ENCODE measurements at regions not wholly inside any gene's neighbourhood (a gene's known extent, or its start where the extent isn't known, plus 50 kb on each side); places are given as distances from the start of the nearest gene placed in this dataset.
"Not testable (repeated sequence)": the region's sequence is repeated elsewhere in the genome, so short reads cannot be mapped to it uniquely, and the experiment has no call there.

DNA sequence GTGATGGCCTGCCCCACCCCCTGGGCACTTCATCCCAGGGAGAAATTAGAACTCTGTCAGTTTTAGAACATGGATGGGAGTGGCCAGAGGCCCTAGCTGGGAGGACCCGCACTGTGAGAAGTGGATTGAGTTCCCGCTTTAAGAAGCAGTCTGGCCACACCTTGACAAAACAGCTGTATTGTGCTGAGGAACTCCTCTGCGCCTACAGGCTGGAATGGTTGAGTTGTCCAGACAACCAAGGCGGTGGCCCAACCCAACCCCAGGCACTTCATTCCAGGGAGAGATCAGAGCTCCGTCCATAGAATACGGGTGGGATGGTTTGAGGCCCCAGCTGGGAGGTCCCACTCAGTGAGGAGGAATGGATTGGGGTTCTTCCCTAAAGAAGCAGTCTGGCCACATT is 196.0 kb downstream of the TMEM26 start:
- DNase-seq (ENCODE audit: low read depth in 2 of 2) = no peak
- H3K9ac ChIP-seq (ENCODE audit: insufficient read depth, low read length) = no peak overlapping the region
- TF ChIP-seq CTCF (conservative IDR thresholded peaks at IDR 0.05 in 1 of 2, IDR thresholded peaks at IDR 0.05 in 1 of 2; ENCODE audit: low read depth in 1 of 2, low read length in 2 of 2) = no peak
- no peak for TF ChIP-seq EZH2 (IDR thresholded peaks at IDR 0.05; ENCODE audit: low read length, missing control alignments)

GRCh38 chr10:61252326-61252725 is 200.9 kb downstream of the TMEM26 start:
- not testable (repeated sequence) for H3K79me2 ChIP-seq (ENCODE audit: control insufficient read depth, insufficient read depth, low read length); H3K4me3 ChIP-seq (replicated peaks in 1 of 4; ENCODE audit: control extremely low read depth in 1 of 4, insufficient read depth in 1 of 4, low read depth in 3 of 4, low read length in 4 of 4); H4K20me1 ChIP-seq (ENCODE audit: control insufficient read depth, extremely low read depth, insufficient read depth, low read length); H3K27ac ChIP-seq (ENCODE audit: insufficient read depth, low read length); H3K27me3 ChIP-seq (ENCODE audit: control insufficient read depth, insufficient read depth, low read length); H3K36me3 ChIP-seq (ENCODE audit: control insufficient read depth, insufficient read depth, low read length); H3K4me2 ChIP-seq (ENCODE audit: extremely low read depth, insufficient read depth, low read length); H3K9ac ChIP-seq (ENCODE audit: insufficient read depth, low read length); H3K4me1 ChIP-seq (ENCODE audit: control insufficient read depth, extremely low read depth, insufficient read depth, low read length); H2AFZ ChIP-seq (ENCODE audit: low read length); H3K9me3 ChIP-seq (ENCODE audit: control insufficient read depth, insufficient read depth, low read depth, low read length)
- peak in 1 of 2 donors; percentile 34 for DNase-seq (ENCODE audit: low read depth in 2 of 2)

More for the DNA sequence above, 196.0 kb downstream of the TMEM26 start:
- H3K79me2 ChIP-seq (ENCODE audit: control insufficient read depth, insufficient read depth, low read length) = no peaks in the 10 kb centered on the region
- H3K4me2 ChIP-seq (ENCODE audit: extremely low read depth, insufficient read depth, low read length) = no peak overlapping the region
- H3K4me3 ChIP-seq (replicated peaks in 1 of 4; ENCODE audit: control extremely low read depth in 1 of 4, insufficient read depth in 1 of 4, low read depth in 3 of 4, low read length in 4 of 4) = no peak overlapping the region
- H3K4me1 ChIP-seq (ENCODE audit: control insufficient read depth, extremely low read depth, insufficient read depth, low read length) = no peaks in the 10 kb centered on the region
- H2AFZ ChIP-seq (ENCODE audit: low read length) = no peak overlapping the region
- H3K27ac ChIP-seq (ENCODE audit: insufficient read depth, low read length) = no peak overlapping the region
- H3K36me3 ChIP-seq (ENCODE audit: control insufficient read depth, insufficient read depth, low read length) = no peaks in the 10 kb centered on the region
- no peaks in the 10 kb centered on the region for H4K20me1 ChIP-seq (ENCODE audit: control insufficient read depth, extremely low read depth, insufficient read depth, low read length)
- H3K27me3 ChIP-seq (ENCODE audit: control insufficient read depth, insufficient read depth, low read length) = no peaks in the 10 kb centered on the region
- H3K9me3 ChIP-seq (ENCODE audit: control insufficient read depth, insufficient read depth, low read depth, low read length) = no peaks in the 10 kb centered on the region

GRCh38 chr10:61251089-61251488 is 202.1 kb downstream of the TMEM26 start:
- Histone ChIP-seq H3K9ac (ENCODE audit: insufficient read depth, low read length) (no peak overlapping the region), H3K4me2 (ENCODE audit: extremely low read depth, insufficient read depth, low read length) (no peak overlapping the region), H3K27me3 (ENCODE audit: control insufficient read depth, insufficient read depth, low read length) (no peaks in the 10 kb centered on the region), H3K4me3 (replicated peaks in 1 of 4; ENCODE audit: control extremely low read depth in 1 of 4, insufficient read depth in 1 of 4, low read depth in 3 of 4, low read length in 4 of 4) (no peak overlapping the region), H3K4me1 (ENCODE audit: control insufficient read depth, extremely low read depth, insufficient read depth, low read length) (no peaks in the 10 kb centered on the region), H3K27ac (ENCODE audit: insufficient read depth, low read length) (no peak overlapping the region), H4K20me1 (ENCODE audit: control insufficient read depth, extremely low read depth, insufficient read depth, low read length) (no peaks in the 10 kb centered on the region), H3K79me2 (ENCODE audit: control insufficient read depth, insufficient read depth, low read length) (no peaks in the 10 kb centered on the region), H3K9me3 (ENCODE audit: control insufficient read depth, insufficient read depth, low read depth, low read length) (no peaks in the 10 kb centered on the region), H3K36me3 (ENCODE audit: control insufficient read depth, insufficient read depth, low read length) (no peaks in the 10 kb centered on the region), H2AFZ (ENCODE audit: low read length) (no peak overlapping the region)
- TF ChIP-seq CTCF (conservative IDR thresholded peaks at IDR 0.05 in 1 of 2, IDR thresholded peaks at IDR 0.05 in 1 of 2; ENCODE audit: low read depth in 1 of 2, low read length in 2 of 2) (no peak), EZH2 (IDR thresholded peaks at IDR 0.05; ENCODE audit: low read length, missing control alignments) (no peak)
- DNase-seq (ENCODE audit: low read depth in 2 of 2) = no peak

Measured in fibroblast of lung (primary cell).